ENCODE measurements at regions not wholly inside any gene's neighbourhood (a gene's known extent, or its start where the extent isn't known, plus 50 kb on each side); places are given as distances from the start of the nearest gene placed in this dataset.

DNA sequence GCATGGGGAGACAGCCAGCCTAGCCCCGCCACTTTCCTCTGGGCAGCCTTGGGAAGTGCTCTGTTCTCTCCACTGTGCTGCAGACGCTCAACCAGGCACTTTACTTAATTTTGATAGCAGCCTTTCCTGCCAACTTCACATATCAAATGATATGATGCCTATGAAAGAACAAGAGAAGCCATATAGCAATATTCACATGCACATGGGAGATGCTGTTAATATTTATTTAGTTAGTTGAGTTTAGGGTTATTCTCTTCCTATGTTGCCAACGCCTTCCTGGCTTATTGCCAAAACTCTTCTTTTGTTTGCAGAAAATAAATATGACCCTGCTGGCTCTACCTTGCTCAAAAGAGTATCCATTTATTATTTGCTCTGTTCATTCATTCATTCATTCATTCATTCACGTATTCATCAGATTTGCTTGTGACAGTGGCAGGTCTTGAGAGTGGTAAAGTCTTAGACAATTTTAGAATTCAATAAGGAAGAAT, 99.3 kb downstream of the GATA6 start:
- H3K9me3 ChIP-seq (ENCODE audit: control insufficient read depth in 2 of 2, insufficient read depth in 1 of 2, low read depth in 1 of 2, low read length in 1 of 2) = no peaks in the 10 kb centered on the region
- no peaks in the 10 kb centered on the region for H3K4me1 ChIP-seq (ENCODE audit: control insufficient read depth in 2 of 2, insufficient read depth in 2 of 2, low read length in 1 of 2)
- no peak overlapping the region for H3K27ac ChIP-seq (ENCODE audit: low read depth in 2 of 2, low read length in 1 of 2)
- WGBS, 2 donors = 68 to 70% methylated on average over 4 of the region's 4 CpGs
- no peak overlapping the region for H3K4me3 ChIP-seq (ENCODE audit: low read depth in 1 of 2, low read length in 2 of 2)
- H3K27me3 ChIP-seq (ENCODE audit: control insufficient read depth in 1 of 2, insufficient read depth in 2 of 2, low read length in 2 of 2) = no peaks in the 10 kb centered on the region
- H3K36me3 ChIP-seq (ENCODE audit: control insufficient read depth in 2 of 2, insufficient read depth in 2 of 2, low read length in 1 of 2) = no peaks in the 10 kb centered on the region

DNA sequence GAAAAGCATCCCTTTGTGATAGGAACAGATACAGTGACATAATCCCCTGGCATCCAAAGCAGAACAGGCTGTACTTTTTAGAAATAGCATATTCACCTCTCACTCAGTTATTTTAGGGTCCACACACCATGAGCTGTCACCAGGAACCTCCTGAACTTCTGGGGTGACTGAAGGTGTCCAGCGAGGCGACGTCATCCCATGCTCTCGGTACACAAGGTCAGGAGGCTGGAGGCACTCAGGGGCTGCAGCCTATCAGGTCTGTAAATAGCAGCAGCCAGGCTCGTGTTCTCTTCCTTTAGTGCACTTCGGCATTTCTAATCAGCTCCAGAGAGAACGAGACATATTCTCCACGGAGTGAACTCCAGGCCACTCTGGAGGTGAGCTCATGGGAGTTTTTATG, 98.3 kb downstream of the GATA6 start:
- Histone ChIP-seq H3K27ac (ENCODE audit: low read depth in 2 of 2, low read length in 1 of 2) (no peak overlapping the region), H3K36me3 (ENCODE audit: control insufficient read depth in 2 of 2, insufficient read depth in 2 of 2, low read length in 1 of 2) (no peaks in the 10 kb centered on the region)
- WGBS, 2 donors = 55 to 72% methylated on average over 8 of the region's 8 CpGs

DNA sequence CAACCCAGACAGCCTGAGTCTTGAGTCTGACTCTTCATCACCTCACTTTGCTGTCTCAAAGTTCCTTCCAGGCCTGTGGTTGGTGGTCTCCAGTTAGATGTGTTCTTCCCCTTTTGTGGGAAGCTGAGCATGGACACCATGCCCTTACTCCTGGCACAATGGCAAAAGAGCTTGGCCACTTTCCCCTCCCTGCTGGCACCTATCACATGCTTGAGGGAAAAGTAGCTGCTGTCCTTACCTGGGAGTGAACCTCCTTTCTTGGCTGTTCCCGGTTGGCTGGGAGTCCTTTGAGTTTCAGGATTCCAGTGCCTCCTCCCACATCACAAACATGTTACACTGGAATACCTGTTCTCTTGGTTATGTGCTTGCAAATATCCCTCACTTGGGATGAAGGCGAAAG, 97.8 kb downstream of the GATA6 start:
- no peak overlapping the region for H3K4me3 ChIP-seq (ENCODE audit: low read depth in 1 of 2, low read length in 2 of 2)
- no peaks in the 10 kb centered on the region for H3K36me3 ChIP-seq (ENCODE audit: control insufficient read depth in 2 of 2, insufficient read depth in 2 of 2, low read length in 1 of 2)
- no peaks in the 10 kb centered on the region for H3K4me1 ChIP-seq (ENCODE audit: control insufficient read depth in 2 of 2, insufficient read depth in 2 of 2, low read length in 1 of 2)
- no peaks in the 10 kb centered on the region for H3K27me3 ChIP-seq (ENCODE audit: control insufficient read depth in 1 of 2, insufficient read depth in 2 of 2, low read length in 2 of 2)
- no peaks in the 10 kb centered on the region for H3K9me3 ChIP-seq (ENCODE audit: control insufficient read depth in 2 of 2, insufficient read depth in 1 of 2, low read depth in 1 of 2, low read length in 1 of 2)
- WGBS, 2 donors = 71 to 74% methylated on average over 2 of the region's 2 CpGs
- no peak overlapping the region for H3K27ac ChIP-seq (ENCODE audit: low read depth in 2 of 2, low read length in 1 of 2)

More for the DNA sequence above, 98.3 kb downstream of the GATA6 start:
- Histone ChIP-seq H3K4me1 (ENCODE audit: control insufficient read depth in 2 of 2, insufficient read depth in 2 of 2, low read length in 1 of 2) (no peaks in the 10 kb centered on the region), H3K27me3 (ENCODE audit: control insufficient read depth in 1 of 2, insufficient read depth in 2 of 2, low read length in 2 of 2) (no peaks in the 10 kb centered on the region), H3K9me3 (ENCODE audit: control insufficient read depth in 2 of 2, insufficient read depth in 1 of 2, low read depth in 1 of 2, low read length in 1 of 2) (no peaks in the 10 kb centered on the region), H3K4me3 (ENCODE audit: low read depth in 1 of 2, low read length in 2 of 2) (no peak overlapping the region)

DNA sequence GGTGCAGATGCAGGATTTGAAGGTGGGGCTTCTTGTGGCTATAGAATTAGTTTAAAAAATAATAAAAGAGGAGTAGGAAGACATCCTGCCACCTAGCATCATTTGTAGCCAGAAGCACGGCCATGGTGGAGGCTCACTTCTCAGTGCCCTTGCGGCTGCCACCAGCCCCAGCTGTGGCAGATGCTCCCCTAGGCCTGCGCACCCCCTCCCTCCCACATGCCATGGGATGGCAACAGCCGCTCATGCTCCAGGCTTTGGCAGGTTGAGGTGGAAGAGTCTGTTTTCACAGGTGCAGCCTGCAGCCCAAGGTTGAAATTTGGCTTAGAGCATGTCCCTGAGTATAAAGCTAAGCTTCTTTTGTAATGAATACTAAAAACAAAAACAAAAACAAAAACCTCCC, 96.4 kb downstream of the GATA6 start:
- H3K36me3 ChIP-seq (ENCODE audit: control insufficient read depth in 2 of 2, insufficient read depth in 2 of 2, low read length in 1 of 2) = no peaks in the 10 kb centered on the region
- H3K27ac ChIP-seq (ENCODE audit: low read depth in 2 of 2, low read length in 1 of 2) = no peak overlapping the region
- no peak overlapping the region for H3K4me3 ChIP-seq (ENCODE audit: low read depth in 1 of 2, low read length in 2 of 2)
- no peaks in the 10 kb centered on the region for H3K9me3 ChIP-seq (ENCODE audit: control insufficient read depth in 2 of 2, insufficient read depth in 1 of 2, low read depth in 1 of 2, low read length in 1 of 2)
- no peaks in the 10 kb centered on the region for H3K27me3 ChIP-seq (ENCODE audit: control insufficient read depth in 1 of 2, insufficient read depth in 2 of 2, low read length in 2 of 2)
- WGBS, 2 donors = 93 to 94% methylated on average over 4 of the region's 4 CpGs
- no peaks in the 10 kb centered on the region for H3K4me1 ChIP-seq (ENCODE audit: control insufficient read depth in 2 of 2, insufficient read depth in 2 of 2, low read length in 1 of 2)

DNA sequence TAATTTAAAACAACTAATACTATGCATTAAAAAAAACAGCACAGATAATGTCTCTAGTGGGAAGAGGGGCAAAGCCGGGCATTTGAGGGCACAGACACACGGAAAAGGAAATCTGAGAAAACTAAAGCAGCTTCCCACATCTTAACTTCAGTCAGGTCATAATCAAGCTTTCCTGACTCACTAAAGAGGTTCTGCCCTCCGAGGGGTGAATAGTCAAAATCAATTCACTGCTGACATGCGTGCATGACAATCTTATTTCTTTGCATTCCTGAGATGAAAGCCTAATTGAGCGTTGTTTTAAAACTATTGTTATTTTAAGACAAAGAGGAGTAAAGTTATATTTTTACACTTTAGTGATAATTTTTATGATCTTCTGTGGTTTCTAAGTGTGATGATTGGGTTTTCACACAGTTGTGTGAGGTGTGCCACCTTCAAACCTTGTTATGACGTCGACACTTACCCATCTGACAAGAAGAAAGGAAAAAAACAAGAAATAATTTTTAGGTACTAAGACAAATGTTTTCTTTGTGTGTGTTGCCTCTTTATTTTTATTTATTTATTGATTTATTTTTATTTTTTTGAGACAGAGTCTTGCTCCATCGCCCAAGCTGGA, 90.9 kb downstream of the GATA6 start:
- H3K4me1 ChIP-seq (ENCODE audit: control insufficient read depth in 2 of 2, insufficient read depth in 2 of 2, low read length in 1 of 2) = no peaks in the 10 kb centered on the region
- no peaks in the 10 kb centered on the region for H3K27me3 ChIP-seq (ENCODE audit: control insufficient read depth in 1 of 2, insufficient read depth in 2 of 2, low read length in 2 of 2)
- no peaks in the 10 kb centered on the region for H3K9me3 ChIP-seq (ENCODE audit: control insufficient read depth in 2 of 2, insufficient read depth in 1 of 2, low read depth in 1 of 2, low read length in 1 of 2)
- no peak overlapping the region for H3K27ac ChIP-seq (ENCODE audit: low read depth in 2 of 2, low read length in 1 of 2)
- H3K4me3 ChIP-seq (ENCODE audit: low read depth in 1 of 2, low read length in 2 of 2) = no peak overlapping the region
- H3K36me3 ChIP-seq (ENCODE audit: control insufficient read depth in 2 of 2, insufficient read depth in 2 of 2, low read length in 1 of 2) = no peaks in the 10 kb centered on the region
- WGBS, 2 donors = 82 to 84% methylated on average over 8 of the region's 8 CpGs

DNA sequence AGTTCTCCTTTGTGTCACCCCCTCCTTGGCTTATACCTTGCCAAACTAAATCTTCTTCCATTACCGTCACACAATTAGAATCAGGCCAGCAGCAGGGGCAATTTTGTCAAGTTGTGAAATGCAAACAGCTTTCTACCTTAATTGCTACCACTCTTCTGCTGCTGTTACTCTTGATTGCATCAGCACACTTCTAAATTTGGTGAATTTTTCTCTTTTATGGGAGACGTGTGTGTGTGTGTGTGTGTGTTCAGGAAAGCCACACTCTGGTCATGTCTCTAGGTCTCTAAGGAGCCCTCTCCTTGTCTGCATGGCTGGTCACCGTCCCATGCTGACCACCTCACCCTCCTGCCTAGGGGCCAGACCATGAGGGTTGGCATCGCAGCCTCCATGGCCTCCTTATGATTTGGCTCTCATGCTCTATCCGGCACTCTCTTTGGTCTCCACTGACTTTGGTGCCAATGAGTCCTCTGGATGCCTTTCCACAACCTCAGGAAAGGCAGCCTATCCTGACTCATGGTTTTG, 87.7 kb downstream of the GATA6 start:
- Histone ChIP-seq H3K4me1 (ENCODE audit: control insufficient read depth in 2 of 2, insufficient read depth in 2 of 2, low read length in 1 of 2) (peaks cover 2% of the 10 kb centered on the region in 2 donors), H3K4me3 (ENCODE audit: low read depth in 1 of 2, low read length in 2 of 2) (no peak overlapping the region), H3K27me3 (ENCODE audit: control insufficient read depth in 1 of 2, insufficient read depth in 2 of 2, low read length in 2 of 2) (no peaks in the 10 kb centered on the region), H3K9me3 (ENCODE audit: control insufficient read depth in 2 of 2, insufficient read depth in 1 of 2, low read depth in 1 of 2, low read length in 1 of 2) (no peaks in the 10 kb centered on the region), H3K36me3 (ENCODE audit: control insufficient read depth in 2 of 2, insufficient read depth in 2 of 2, low read length in 1 of 2) (no peaks in the 10 kb centered on the region), H3K27ac (ENCODE audit: low read depth in 2 of 2, low read length in 1 of 2) (no peak overlapping the region)
- 84 to 86% methylated on average over 5 of the region's 5 CpGs for WGBS, 2 donors

DNA sequence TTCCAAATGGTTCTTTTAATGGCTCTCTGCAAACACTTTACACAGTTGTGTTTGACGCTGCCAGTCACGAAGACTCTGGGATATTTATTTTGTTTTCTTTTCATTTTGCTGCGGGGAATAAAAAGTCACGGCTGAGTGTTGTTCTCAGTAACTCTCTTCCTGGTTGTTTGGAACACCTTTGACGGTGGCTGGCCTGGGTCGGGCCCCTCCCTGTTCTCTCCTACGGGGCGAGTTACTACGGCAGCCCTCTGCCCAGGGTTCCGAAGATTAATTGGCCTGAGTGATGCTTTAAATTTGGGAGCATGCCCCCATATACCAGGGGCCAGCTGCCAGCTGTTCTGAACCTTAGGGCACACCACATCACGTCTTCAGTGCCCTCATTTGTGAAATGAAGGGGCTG, 84.7 kb downstream of the GATA6 start:
- WGBS, 2 donors = 44% methylated on average over 11 of the region's 11 CpGs
- Histone ChIP-seq H3K36me3 (ENCODE audit: control insufficient read depth in 2 of 2, insufficient read depth in 2 of 2, low read length in 1 of 2) (no peaks in the 10 kb centered on the region), H3K27me3 (ENCODE audit: control insufficient read depth in 1 of 2, insufficient read depth in 2 of 2, low read length in 2 of 2) (no peaks in the 10 kb centered on the region), H3K9me3 (ENCODE audit: control insufficient read depth in 2 of 2, insufficient read depth in 1 of 2, low read depth in 1 of 2, low read length in 1 of 2) (no peaks in the 10 kb centered on the region), H3K4me3 (ENCODE audit: low read depth in 1 of 2, low read length in 2 of 2) (no peak overlapping the region), H3K4me1 (ENCODE audit: control insufficient read depth in 2 of 2, insufficient read depth in 2 of 2, low read length in 1 of 2) (peaks cover 2% of the 10 kb centered on the region in 2 donors), H3K27ac (ENCODE audit: low read depth in 2 of 2, low read length in 1 of 2) (no peak overlapping the region)

DNA sequence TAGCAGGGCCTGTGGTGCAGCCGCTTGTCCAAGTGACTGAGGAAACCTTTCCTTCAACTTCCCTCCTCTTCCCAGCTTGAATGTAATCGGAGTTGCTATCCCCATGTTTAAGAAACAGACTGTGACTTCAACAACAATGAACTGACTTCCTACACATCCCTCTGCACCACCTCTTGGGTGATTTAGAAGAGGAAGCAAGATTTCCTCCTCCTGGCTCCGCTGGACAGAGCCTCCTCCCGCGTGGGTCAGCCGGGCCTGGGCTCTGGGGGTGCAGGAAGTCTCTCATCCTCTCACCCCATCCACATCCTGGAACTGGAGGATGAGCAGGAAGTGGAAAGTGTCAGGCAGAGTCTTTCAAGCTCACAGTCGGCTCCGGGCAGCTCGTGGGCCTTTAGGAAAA, 84.3 kb downstream of the GATA6 start:
- H3K9me3 ChIP-seq (ENCODE audit: control insufficient read depth in 2 of 2, insufficient read depth in 1 of 2, low read depth in 1 of 2, low read length in 1 of 2) = no peaks in the 10 kb centered on the region
- peaks cover 2% of the 10 kb centered on the region in 2 donors for H3K4me1 ChIP-seq (ENCODE audit: control insufficient read depth in 2 of 2, insufficient read depth in 2 of 2, low read length in 1 of 2)
- no peak overlapping the region for H3K4me3 ChIP-seq (ENCODE audit: low read depth in 1 of 2, low read length in 2 of 2)
- H3K27me3 ChIP-seq (ENCODE audit: control insufficient read depth in 1 of 2, insufficient read depth in 2 of 2, low read length in 2 of 2) = no peaks in the 10 kb centered on the region
- 53 to 54% methylated on average over 9 of the region's 9 CpGs for WGBS, 2 donors
- H3K36me3 ChIP-seq (ENCODE audit: control insufficient read depth in 2 of 2, insufficient read depth in 2 of 2, low read length in 1 of 2) = no peaks in the 10 kb centered on the region
- H3K27ac ChIP-seq (ENCODE audit: low read depth in 2 of 2, low read length in 1 of 2) = no peak overlapping the region

DNA sequence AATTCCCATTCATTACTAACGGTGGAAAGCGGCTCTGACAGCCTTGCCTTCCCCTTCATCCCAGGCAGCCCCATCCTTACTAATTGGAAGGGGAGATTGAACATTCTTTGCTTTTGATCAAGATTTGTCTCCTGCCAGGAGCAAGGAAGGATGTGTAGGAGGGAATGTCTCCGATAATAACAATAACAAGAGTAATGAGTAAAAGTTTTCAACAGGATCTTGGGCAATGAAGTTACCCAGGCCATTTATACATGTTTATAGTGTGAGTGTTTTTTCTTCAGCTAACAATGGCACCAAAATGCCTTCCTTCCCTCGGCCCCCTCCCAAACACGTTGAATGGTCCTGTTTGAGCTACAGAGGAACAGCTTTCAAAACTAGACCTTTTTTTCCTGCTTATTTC, 83.8 kb downstream of the GATA6 start:
- WGBS, 2 donors = 72 to 87% methylated on average over 5 of the region's 5 CpGs
- H3K27ac ChIP-seq (ENCODE audit: low read depth in 2 of 2, low read length in 1 of 2) = no peak overlapping the region
- H3K9me3 ChIP-seq (ENCODE audit: control insufficient read depth in 2 of 2, insufficient read depth in 1 of 2, low read depth in 1 of 2, low read length in 1 of 2) = no peaks in the 10 kb centered on the region
- H3K4me1 ChIP-seq (ENCODE audit: control insufficient read depth in 2 of 2, insufficient read depth in 2 of 2, low read length in 1 of 2) = peaks cover 2% of the 10 kb centered on the region in 2 donors
- H3K27me3 ChIP-seq (ENCODE audit: control insufficient read depth in 1 of 2, insufficient read depth in 2 of 2, low read length in 2 of 2) = no peaks in the 10 kb centered on the region
- H3K36me3 ChIP-seq (ENCODE audit: control insufficient read depth in 2 of 2, insufficient read depth in 2 of 2, low read length in 1 of 2) = no peaks in the 10 kb centered on the region
- no peak overlapping the region for H3K4me3 ChIP-seq (ENCODE audit: low read depth in 1 of 2, low read length in 2 of 2)

All from esophagus (tissue), 2 donors.